GM19463 (cell line): ENCODE measurements at regions not wholly inside any gene's neighbourhood (a gene's known extent, or its start where the extent isn't known, plus 50 kb on each side); places are given as distances from the start of the nearest gene placed in this dataset.

Experiments
- ATAC-seq: cut with Tn5 transposase; IDR thresholded peaks from one replicate; pipeline ENCODE4 v1.9.1; 2021; ENCODE audit warnings: mild to moderate bottlenecking, moderate library complexity; ENCODE audit not compliant: unreplicated experiment

DNA sequence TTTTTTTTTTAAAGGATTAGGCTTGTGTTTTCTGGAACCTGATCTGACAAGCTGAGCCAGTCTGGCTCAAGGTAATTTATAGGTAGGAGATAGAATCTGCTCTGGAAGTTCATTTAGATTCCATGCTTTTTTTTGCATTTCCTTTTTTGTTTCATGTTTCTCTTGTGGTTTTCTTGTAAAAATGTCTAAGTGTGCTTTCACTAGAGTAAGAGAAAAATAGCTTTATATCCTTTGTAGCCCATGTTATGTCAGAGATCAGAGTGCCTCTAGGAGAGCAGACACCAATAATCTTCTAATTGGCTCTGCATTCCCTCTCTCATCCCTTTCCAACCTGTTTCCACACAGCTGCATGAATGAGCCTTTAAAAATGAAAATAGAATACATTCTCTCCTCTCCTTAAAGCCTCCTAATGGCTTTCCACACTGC, 389.8 kb upstream of the KCNMB2 start:
- no peak for ATAC-seq

DNA sequence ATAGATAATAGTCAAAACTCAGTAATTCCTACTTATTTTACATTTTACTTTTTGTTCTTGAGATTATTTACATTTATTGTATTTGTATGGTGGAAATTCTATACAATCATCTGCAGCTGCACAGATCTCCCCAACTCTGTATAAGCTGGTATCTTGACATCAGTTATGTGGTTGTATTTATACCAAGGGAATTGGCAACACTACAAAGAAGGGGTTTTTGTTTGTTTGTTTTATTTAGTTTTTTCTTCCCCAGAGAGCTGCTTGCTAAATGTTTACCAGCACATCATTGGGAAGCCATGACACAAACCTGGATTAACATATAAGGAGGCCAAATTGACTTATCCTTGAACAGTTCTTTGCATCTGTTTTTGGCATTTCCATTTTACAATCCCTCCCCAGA, 389.2 kb upstream of the KCNMB2 start:
- no peak for ATAC-seq

DNA sequence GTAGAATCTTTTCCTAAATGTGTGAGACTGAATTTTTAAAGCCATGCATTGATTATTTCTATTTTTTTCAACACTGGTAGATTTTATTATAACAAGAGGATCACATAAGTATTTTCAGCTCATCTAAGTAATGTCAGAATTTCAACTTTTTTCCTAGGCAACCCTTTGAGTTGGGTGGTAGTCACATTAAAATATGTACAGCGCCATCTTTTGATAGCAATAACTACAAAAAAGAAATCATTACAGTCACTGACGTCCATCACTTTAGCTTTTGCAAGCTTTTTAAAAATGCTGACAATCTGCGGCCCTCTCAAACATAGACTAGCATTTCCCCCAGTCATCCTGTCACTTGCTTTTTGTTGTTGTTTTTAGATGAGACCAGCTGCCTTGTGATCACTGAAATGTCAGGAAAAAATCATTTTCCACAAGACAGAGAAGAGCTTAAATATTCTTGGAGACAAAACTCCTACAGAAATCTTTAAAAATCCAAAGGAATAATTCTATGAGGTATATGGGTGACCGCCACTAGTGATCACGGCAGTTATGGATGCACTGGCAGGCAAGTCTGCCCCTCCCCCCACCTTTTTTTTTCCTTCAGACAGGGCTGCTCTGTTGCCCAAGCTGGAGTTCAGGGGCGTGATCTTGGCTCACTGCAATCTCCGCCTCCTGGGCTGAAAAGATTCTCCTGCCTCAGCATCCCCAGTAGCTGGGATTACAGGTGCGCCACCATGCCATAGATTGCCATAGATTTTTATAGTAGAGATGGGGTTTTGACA, 384.0 kb upstream of the KCNMB2 start:
- no peak for ATAC-seq

DNA sequence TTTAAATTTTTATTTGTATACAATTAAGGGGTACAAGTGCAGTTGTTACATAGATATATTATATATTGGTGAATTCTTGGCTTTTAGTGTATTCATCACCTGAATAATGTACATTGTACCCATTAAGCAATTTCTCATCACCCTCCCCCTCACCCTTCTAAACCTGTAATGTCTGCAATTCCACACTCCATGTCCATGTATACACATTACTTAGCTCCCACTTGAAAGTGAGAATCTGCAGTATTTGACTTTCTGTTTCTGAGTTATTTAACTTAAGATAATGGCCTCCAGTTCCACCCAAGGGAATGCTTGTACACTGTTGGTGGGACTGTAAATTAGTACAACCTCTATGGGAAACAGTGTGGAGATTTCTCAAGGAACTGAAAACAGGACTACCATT, 383.2 kb upstream of the KCNMB2 start:
- no peak for ATAC-seq

DNA sequence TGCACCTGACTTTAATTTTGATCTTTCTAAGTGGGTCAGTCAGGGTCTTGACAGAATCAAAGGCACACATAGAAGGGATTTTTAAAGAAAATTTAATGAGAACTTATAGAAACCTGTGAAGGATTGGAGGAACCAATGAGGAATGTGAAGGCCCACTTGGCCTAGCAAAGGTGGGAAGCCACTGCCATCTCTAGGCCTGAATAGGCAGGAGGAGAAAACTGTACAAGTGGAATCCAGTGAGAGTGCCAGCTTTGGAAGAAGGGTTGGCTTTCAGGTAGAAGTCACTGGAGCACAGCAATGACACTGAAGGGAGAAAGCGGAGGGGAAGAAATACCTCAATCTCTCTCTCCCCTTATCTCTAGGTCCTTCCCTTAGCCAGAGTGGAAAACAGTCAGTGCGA, 380.7 kb upstream of the KCNMB2 start:
- no peak for ATAC-seq

DNA sequence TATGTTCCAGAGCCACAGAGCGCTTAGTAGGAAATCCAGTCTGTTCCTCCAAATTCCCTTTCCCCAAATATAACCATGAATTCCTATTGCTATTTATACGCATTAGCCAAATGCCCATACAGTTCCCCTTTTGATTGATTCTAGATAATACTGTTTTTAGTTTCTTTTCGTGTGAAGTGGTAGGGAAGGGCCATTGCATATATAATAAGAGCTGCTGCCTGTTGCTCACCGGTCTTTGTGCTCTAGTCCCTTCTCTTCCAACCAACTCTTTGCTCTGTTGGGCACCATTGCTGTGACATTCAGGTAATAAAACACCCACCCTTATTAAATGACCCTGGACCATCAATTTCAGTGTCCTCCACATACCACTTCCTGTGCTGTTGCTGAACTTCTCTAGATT, 379.9 kb upstream of the KCNMB2 start:
- no peak for ATAC-seq

DNA sequence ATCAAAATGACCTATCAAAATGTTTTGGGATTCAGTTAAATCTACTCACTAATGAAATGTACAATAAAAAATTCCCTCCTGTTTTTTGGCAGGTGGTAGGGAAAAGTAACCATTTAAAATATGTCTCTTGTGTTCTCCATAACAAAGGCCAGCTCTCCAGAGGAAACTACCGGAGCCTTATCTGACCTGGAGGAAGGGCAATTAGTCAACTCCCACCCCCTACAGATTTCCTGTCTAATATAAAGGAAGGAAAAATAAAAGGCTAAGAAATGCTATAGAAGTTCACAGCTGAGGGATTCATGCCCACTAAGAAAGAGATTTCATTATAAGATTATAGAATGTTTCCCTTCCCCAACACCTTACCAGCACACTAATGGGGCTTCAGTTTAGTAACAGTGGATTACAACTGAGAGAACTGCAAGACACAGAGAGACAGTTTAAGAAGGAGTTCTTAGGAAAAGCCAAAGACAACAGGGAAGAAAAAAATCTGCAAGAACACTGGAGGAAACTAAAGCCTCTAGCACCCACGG, 376.5 kb upstream of the KCNMB2 start:
- ATAC-seq: no peak

DNA sequence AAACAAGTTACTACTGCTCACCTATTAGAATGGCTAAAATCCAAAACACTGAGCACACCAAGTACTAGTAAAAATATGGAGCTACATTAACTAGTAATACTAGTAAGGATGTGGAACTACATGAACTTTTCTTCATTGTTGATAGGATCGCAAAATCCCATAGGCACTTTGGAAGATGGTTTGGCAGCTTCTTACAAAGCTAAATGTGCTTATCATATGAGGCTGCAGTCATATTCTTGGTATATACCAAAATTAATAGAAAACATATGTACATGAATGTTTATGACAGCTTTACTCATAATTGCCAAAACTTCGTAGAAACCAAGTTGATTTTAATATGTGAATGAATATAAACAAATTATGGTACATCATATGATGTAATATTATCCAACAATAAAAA, 366.8 kb upstream of the KCNMB2 start:
- no peak for ATAC-seq

DNA sequence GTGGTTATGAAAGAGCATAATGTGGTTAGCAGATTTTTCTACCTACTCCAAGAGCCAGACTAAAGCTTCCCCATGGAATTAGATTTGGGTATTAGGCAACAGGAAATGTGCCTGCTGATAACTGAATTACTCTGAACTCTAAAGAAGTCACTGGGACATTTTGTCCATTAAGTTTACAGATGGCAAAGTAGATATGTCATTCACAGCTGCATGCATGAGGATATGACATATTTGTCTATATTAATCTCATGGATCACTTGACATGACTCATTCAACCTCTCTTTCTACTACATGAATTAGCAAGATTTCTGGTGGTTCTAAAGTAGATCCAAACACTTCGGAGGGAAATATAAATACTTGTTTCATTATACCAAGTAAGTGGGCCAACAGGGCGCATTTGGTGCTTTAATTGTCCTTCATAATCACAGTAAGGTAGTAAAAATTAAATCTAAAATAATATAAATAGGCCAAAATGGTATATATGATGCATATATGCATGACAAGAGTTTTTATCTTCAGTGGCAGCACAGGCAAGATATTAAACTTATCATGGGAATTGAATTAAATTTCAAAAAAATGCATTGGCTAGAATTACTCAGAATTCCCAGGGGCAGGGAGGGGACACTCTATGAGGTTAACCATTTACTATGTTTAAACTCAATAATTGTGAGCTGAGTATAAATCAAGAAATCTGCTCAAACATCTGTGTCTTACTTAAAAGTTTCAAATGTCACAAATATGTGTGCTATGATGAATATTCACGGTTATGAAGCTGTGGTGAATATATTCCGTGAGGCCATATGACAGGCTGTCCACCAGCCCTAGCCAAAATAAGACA, 365.3 kb upstream of the KCNMB2 start:
- ATAC-seq: no peak

DNA sequence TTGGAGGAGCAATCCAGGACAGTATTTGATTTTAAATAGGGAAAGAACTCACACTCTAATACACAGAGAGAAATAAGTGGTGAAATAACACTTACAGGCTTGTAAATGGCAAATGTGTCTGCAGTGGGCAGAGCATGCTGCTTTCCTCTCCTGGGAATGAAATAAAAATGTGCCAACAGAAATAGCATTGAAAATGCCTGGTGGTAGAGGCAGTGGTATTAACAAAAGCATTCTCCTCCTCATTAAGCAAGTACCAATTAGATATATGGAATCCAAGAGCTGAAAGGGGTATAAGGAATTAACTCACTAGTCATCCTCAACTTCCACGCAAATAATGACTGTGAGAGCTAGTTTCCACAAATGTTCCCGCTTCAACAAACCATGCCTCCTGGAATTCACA, 364.1 kb upstream of the KCNMB2 start:
- ATAC-seq: no peak

DNA sequence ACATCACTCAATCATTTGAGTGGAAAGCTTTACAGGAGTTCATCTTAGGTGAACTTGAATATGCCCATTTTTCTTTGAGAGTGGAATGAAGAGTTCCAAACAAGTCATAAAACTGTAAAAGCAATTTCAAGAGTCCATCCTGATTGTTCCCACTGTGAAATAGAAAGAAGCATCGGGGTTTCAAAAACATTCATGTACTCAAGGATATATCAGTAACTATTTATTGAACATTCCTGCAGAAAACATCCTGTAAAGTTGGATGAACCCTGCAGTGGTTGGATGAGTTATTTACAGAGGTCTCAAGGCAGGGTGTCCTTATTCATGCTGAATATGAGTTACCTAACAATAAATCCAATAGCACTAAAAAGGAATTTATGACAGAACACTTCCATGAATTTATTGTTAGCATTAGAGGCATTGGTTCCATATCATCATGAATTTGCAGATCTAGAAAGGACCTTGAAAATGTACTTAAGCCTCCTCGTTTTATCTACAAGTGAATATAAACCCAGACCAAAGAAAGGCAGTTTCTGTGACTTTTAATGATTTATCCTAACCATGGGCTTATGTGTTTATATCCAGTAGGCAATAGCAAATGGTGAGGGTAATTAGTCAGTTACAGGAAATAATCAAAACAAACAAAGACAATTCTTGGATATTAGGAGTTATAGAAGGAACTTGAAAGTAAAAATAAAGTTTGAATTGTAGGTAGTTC, 361.9 kb upstream of the KCNMB2 start:
- ATAC-seq: no peak

DNA sequence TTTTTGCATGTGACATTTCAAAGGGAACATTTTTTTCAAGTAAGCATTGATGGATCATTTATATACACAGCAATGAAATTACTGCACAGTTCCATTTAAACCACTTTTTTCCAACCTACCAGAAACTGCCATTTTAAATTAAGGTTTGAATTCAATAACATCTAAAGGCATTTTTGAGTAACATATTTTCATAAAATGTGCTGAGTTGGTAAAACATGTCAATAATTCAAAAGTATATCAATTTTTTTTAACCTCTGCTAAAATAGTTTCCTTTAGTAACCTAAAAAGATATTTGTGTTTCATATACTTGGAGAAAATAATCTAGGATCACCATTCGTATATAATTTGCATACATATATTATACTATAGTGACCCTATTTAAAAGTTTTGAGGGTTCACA, 355.1 kb upstream of the KCNMB2 start:
- ATAC-seq: no peak

DNA sequence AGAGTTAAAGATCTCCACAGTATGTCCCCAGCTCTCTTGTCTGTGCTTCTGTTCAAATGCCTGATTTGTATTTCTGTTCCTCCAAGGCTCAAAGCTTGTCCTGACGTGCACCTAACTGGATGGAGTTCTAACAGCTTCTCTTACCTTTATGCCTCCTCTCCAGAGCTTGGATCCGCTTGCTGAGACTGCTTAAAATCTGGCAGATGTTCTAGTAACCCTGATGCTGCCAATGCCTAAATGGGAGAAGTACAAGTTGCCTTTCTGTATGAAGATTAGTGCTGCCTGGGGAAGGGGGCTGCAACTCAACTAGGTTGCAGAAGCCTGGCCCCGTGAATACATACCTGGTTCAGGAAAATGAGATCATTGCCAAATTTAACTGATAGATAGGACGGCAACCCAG, 354.5 kb upstream of the KCNMB2 start:
- ATAC-seq: no peak

DNA sequence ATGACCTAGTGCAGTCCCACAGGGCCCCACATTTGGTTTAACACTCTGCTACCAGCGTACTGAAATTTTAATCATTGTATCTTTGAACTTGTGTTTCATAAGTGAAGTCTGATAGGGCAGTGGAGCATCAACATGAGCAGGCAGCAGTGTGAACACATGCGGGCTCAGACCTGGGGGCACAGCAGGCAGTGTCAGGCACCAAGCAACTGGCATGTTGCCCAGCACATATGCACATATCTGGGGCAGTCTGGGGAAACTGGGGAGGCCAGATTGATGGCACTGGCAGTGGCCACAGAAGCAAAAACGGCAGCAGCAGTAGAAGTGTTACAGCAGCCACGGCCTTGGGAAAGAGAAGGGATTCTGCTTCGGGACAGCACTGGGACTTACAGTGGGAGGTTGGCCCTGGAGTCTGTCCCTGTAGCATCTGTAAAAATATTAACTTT, 353.9 kb upstream of the KCNMB2 start:
- ATAC-seq: no peak

DNA sequence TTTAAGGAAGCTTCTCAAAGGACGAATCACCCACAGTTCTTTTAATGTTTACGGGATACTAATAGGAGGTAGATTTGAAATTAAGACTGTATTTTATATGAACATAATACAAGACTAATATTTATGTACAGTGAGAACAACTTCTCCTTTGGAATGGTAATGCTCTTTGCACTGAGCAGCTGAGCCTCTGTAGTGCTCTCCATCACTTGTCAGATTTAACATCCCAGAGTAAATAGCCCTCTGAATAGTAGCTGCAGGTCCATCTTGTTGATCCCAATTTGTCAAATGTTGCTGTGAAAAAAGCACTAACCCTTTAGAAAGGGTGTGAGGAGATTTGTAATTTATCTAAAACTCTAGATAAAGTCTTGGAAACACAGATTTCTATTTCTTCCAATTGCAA, 351.4 kb upstream of the KCNMB2 start:
- no peak for ATAC-seq

DNA sequence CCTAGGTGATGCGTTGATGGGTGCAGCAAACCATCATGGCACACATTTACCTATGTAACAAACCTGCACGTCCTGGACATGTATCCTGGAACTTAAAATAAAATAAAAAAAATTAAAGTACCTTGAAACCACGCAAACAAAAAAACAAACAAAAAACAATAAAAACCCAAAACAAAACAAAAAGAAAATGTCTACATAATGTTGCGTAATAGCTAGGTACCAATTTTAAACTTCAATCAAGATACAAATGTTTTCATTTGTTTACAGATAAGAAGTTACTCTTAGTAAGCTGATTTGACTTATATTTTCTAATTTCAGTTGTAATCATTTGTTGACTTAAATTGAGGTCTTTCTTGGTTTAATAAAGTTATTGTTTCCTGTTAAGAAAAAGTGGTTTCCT, 349.6 kb upstream of the KCNMB2 start:
- ATAC-seq: no peak

DNA sequence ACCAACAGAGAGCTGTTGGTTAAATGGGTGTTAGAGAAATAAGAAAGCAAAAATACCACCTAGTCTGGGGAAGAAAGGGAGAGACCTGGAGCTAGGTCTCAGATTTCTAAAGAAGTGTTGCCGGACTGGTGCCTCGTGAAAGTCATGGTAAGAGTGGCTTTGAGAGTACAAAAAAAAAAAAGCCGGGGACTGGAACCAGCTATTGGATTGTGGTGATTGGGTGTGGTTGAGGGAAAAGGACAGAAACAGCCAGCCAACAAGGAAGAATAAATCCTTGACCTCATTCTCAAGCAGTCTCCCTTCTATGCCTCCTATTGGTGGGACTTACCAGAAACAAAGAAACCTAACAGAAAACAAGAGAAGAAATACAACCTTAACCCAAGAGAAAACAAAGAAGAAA, 346.4 kb upstream of the KCNMB2 start:
- no peak for ATAC-seq

DNA sequence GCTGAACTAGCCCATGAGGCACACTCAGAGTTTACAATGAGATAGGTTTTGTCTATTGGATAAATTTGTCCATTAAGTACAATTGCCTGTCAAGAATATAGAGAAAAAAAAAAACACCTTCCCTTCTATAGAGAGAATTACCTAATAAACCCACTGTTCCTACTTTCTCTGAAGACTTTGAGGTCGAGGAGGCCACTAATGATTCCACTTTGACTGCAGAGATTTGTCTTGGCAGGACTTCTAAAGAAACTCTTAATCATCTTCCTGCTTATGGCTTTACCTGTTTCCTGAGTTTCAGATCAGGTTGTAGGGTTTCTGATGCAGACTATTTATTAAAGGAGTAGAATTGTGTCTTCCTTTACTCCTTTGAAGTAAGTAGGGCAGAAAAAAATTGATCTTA, 342.4 kb upstream of the KCNMB2 start:
- ATAC-seq: no peak

DNA sequence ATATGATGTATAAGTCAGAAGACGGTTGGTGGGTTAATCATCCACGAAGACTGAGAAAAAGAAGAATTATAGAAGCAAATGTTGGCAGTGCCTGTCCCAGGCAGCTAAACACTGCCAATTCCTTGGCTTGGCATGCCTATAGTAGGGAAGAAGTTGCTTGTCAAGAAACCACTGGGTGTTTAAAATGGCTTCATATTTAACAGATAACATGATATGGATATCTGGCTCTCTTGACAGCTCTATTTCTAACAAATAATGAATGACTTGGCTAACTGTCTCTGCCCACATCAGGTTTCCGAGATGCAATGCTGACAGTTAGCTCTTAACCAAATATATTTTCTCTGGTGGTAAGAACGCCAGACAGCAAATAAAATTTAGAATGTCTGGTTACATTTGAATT, 341.7 kb upstream of the KCNMB2 start:
- ATAC-seq: no peak

DNA sequence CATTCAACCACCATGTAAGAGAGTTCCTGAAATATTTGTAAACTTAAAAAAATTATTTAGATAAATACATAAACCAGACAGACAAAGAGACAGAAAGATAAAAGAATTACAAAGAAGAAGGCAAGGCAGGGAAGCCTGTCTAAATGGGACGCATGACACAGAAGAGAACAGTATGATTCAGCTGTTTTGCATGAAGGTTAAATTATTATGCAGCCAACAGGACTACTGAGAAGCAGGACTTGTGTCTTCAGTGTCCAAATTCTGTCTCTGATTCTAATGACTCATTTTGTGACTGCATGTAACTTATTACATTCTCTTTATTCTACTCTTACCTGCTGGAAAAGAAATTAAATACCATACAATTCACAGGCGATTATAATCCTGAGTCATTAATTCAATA, 340.4 kb upstream of the KCNMB2 start:
- peak; percentile 83 for ATAC-seq

DNA sequence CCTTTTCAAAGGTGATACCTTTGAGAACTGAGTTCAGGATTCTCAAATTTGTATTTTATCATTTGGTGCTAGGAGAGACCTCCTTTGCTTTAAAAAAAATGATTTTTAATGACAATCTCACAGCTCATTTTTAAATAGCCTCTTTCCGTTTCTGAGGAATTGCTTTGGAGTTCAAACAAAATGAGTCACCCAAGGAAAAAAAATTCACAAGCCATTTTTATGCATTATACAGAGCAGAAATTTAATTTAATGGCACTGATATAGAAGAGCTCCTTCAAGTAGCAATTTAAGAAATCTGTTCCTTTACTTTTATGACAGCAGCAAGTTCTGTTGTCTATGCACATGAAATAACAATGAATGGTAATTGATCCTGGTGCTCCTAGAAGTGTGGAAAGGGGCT, 337.9 kb upstream of the KCNMB2 start:
- no peak for ATAC-seq
